Ovary (tissue), 7 donors: ENCODE measurements at regions not wholly inside any gene's neighbourhood (a gene's known extent, or its start where the extent isn't known, plus 50 kb on each side); places are given as distances from the start of the nearest gene placed in this dataset.

Source experiments
- DNase-seq, 5 donors: peaks; one replicate each; pipeline ENCODE4 v3.0.0-alpha.2; 2019 to 2020
- H3K27ac ChIP-seq, 2 donors: fragments of 200-600 bp; one replicate each; pipeline versions ENCODE4 v1.5.1 to v1.8.0; 2019 to 2022
- H3K27me3 ChIP-seq: fragments of 200-600 bp; one replicate; pipeline ENCODE4 v1.8.0; 2022
- H3K36me3 ChIP-seq: fragments of 200-600 bp; sonication (generic); one replicate; pipeline ENCODE4 v1.5.1; 2019
- H3K4me1 ChIP-seq: one replicate; pipeline ENCODE4 v1.8.1; 2013; ENCODE audit warnings: mild to moderate bottlenecking, moderate library complexity; ENCODE audit not compliant: insufficient read depth
- H3K4me3 ChIP-seq: fragments of 200-600 bp; sonication (generic); one replicate; pipeline ENCODE4 v1.5.1; 2017
- H3K9me3 ChIP-seq, 2 donors: fragments of 200-600 bp in 1 of 2; sonication (generic) in 1 of 2; one replicate each; pipeline versions ENCODE4 v1.5.1 to v1.8.1; 2013 to 2019; ENCODE audit warnings: mild to moderate bottlenecking in 1 of 2, moderate library complexity in 1 of 2
- CTCF ChIP-seq, 3 donors: fragments of 450-650 bp in 2 of 3; fragments of 200-600 bp in 1 of 3; IDR thresholded peaks; one replicate each; pipeline versions ENCODE4 v1.5.1 to v1.8.0; 2016 to 2022; ENCODE audit warnings: antibody characterized with exemption in 3 of 3, mild to moderate bottlenecking in 1 of 3
- EP300 ChIP-seq: sonication (generic); formaldehyde crosslinking; IDR thresholded peaks from one replicate; pipeline ENCODE4 v1.6.1; 2017; ENCODE audit warnings: antibody characterized with exemption
- POLR2A ChIP-seq: fragments of 450-650 bp; IDR thresholded peaks from one replicate; pipeline ENCODE4 v1.6.1; 2017; ENCODE audit warnings: antibody characterized with exemption, mild to moderate bottlenecking, moderate library complexity
- WGBS, 3 donors: extraction: QIAGEN DNeasy Blood & Tissue Kit in 1 of 3; methylation state at CpG; one replicate each; pipeline versions ENCODE4 v1.1.5 to v1.1.7; 2013 to 2017; 5-methylcytosine and 5-hydroxymethylcytosine counted together
- intact Hi-C, 4 donors: fragments of 100-400 bp; cut with DNase I; formaldehyde crosslinking; loops; one replicate each; pipeline versions ENCODE4 v1.11.0 to v1.15.1; 2022 to 2023
- donor health status: DM: no; HTN: no; CAD: no; lungs with moderate emphysema.
- donor health status: DM: no; HTN: no; CAD: no.
- donor health status: Bipolar disorder and iron deficiency.
- donor health status: DM: no; HTN: no; CAD: no.
- donor health status: DM: yes; HTN: yes; CAD: no.

GRCh38 chr5:143955141-143955540, 143.2 kb downstream of the HMHB1 start:
- H3K4me1 ChIP-seq, result no peaks in the 10 kb centered on the region
- H3K36me3 ChIP-seq, result no peaks in the 10 kb centered on the region
- H3K27ac ChIP-seq, result no peak overlapping the region
- TF ChIP-seq CTCF (IDR thresholded peaks at IDR 0.05), result no peak
- TF ChIP-seq EP300, result no peak
- no peak for TF ChIP-seq POLR2A
- no peak overlapping the region for H3K4me3 ChIP-seq
- intact Hi-C loops, result no loop called here
- DNase-seq, result no peak
- H3K9me3 ChIP-seq, result no peaks in the 10 kb centered on the region
- no peaks in the 10 kb centered on the region for H3K27me3 ChIP-seq
- 27 to 39% (median 35%) methylated on average over 2 of the region's 2 CpGs for WGBS, 3 donors

- Histone ChIP-seq H3K27ac (no peak overlapping the region), H3K27me3 (no peaks in the 10 kb centered on the region), H3K4me3 (no peak overlapping the region), H3K4me1 (no peaks in the 10 kb centered on the region), H3K9me3 (no peaks in the 10 kb centered on the region), H3K36me3 (no peaks in the 10 kb centered on the region)
- DNase-seq, result no peak
- intact Hi-C loops, result no loop called here
- 53 to 63% (median 54%) methylated on average over 1 of the region's 1 CpG for WGBS, 3 donors
- TF ChIP-seq POLR2A, result no peak
Observed at GRCh38 chr5:143957455-143957854, 145.5 kb downstream of the HMHB1 start.

DNA sequence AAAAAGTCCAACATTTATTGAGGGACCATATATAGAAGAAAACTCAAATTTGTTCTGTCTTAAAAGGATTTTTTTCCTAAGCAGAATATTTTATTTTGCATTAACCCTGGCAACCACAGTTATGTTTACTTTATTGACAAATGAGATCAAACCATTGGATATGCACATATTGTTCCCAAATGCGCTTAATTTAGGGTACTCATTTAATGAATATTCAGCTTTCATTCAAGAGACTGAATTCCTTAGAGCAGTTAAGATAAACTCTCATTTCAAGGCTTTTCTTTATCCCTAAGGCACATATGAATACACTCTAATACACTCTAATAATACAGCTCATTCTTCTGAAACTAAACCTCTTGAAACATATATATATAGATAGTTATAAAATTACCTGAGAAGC, 150.2 kb downstream of the HMHB1 start:
- H3K27me3 ChIP-seq, result no peaks in the 10 kb centered on the region
- TF ChIP-seq POLR2A (no peak), CTCF (IDR thresholded peaks at IDR 0.05) (no peak), EP300 (no peak)
- DNase-seq, result no peak
- no peaks in the 10 kb centered on the region for H3K9me3 ChIP-seq
- intact Hi-C loops, result no loop called here
- no peak overlapping the region for H3K4me3 ChIP-seq
- WGBS, 3 donors, result 78 to 95% (median 79%) methylated on average over 1 of the region's 1 CpG
- H3K36me3 ChIP-seq, result no peaks in the 10 kb centered on the region
- H3K4me1 ChIP-seq, result no peaks in the 10 kb centered on the region
- no peak overlapping the region for H3K27ac ChIP-seq

DNA sequence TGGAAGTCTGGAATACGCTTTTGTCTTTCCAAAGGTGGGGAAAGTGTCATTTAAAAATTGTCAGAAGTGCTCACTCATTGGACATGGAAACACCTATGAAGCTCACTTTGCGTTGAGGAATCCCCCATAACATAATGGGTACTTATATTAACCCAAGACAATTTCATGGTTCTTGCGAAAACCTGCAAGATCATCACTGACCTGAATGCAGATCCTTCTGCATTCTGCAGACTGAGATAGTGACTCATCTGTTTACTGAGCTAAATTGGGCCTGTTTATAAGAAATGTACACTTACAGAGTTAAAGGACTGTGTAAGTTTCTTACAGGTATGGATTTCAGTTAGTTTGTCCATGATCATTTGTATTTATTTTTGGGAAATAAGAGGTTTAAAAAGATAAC, 153.0 kb downstream of the HMHB1 start:
- 91 to 94% (median 92%) methylated on average over 3 of the region's 3 CpGs for WGBS, 3 donors
- DNase-seq, result no peak
- Histone ChIP-seq H3K27me3 (no peaks in the 10 kb centered on the region), H3K27ac (no peak overlapping the region), H3K9me3 (no peaks in the 10 kb centered on the region), H3K36me3 (no peaks in the 10 kb centered on the region), H3K4me3 (no peak overlapping the region), H3K4me1 (no peaks in the 10 kb centered on the region)
- TF ChIP-seq CTCF (IDR thresholded peaks at IDR 0.05), result no peak
- TF ChIP-seq POLR2A, result no peak
- TF ChIP-seq EP300, result no peak
- intact Hi-C loops, result no loop called here

- intact Hi-C loops, result no loop called here
- DNase-seq, result no peak
- Histone ChIP-seq H3K36me3 (no peaks in the 10 kb centered on the region), H3K27ac (no peak overlapping the region), H3K4me3 (no peak overlapping the region), H3K27me3 (no peaks in the 10 kb centered on the region), H3K9me3 (no peaks in the 10 kb centered on the region), H3K4me1 (no peaks in the 10 kb centered on the region)
- TF ChIP-seq CTCF (IDR thresholded peaks at IDR 0.05) (no peak), POLR2A (no peak), EP300 (no peak)
- 87 to 95% (median 90%) methylated on average over 1 of the region's 1 CpG for WGBS, 3 donors
Observed at GRCh38 chr5:143966280-143966679, 154.3 kb downstream of the HMHB1 start.
